ENCODE measurements at regions not wholly inside any gene's neighbourhood (a gene's known extent, or its start where the extent isn't known, plus 50 kb on each side); places are given as distances from the start of the nearest gene placed in this dataset.
"Not testable (repeated sequence)": the region's sequence is repeated elsewhere in the genome, so short reads cannot be mapped to it uniquely, and the experiment has no call there.

GRCh38 chr14:43369710-43370564 is 1137.1 kb downstream of the FSCB start:
- DNase-seq, result no peak

GRCh38 chr14:43362586-43362985 is 1144.5 kb downstream of the FSCB start:
- no peak for DNase-seq

GRCh38 chr14:43361751-43362150 is 1145.3 kb downstream of the FSCB start:
- no peak for DNase-seq

GRCh38 chr14:43360239-43360638 is 1146.8 kb downstream of the FSCB start:
- no peak for DNase-seq

GRCh38 chr14:43359317-43359716 is 1147.8 kb downstream of the FSCB start:
- DNase-seq, result no peak

GRCh38 chr14:43356979-43357545 is 1150.0 kb downstream of the FSCB start:
- DNase-seq, result no peak

- no peak for DNase-seq
Observed at GRCh38 chr14:43356382-43356781, 1150.7 kb downstream of the FSCB start.

- no peak for DNase-seq
Observed at GRCh38 chr14:43341921-43342320, 1165.2 kb downstream of the FSCB start.

- no peak for DNase-seq
Observed at GRCh38 chr14:43338713-43339112, 1168.4 kb downstream of the FSCB start.

GRCh38 chr14:43336351-43336750 is 1170.7 kb downstream of the FSCB start:
- no peak for DNase-seq

GRCh38 chr14:43326501-43327407 is 1180.3 kb downstream of the FSCB start:
- DNase-seq, result not testable (repeated sequence)

- no peak for DNase-seq
Observed at GRCh38 chr14:43316427-43316826, 1190.7 kb downstream of the FSCB start.

- DNase-seq, result no peak
Observed at GRCh38 chr14:43313719-43314118, 1193.4 kb downstream of the FSCB start.

GRCh38 chr14:43308421-43309110 is 1198.5 kb downstream of the FSCB start:
- DNase-seq, result no peak

- DNase-seq, result no peak
Observed at GRCh38 chr14:43307836-43308235, 1199.2 kb downstream of the FSCB start.

GRCh38 chr14:43306053-43306452 is 1201.0 kb downstream of the FSCB start:
- DNase-seq, result no peak

GRCh38 chr14:43297794-43298193 is 1209.3 kb downstream of the FSCB start:
- no peak for DNase-seq

GRCh38 chr14:43296061-43296460 is 1211.0 kb downstream of the FSCB start:
- DNase-seq, result not testable (repeated sequence)

- no peak for DNase-seq
Observed at GRCh38 chr14:43285575-43285974, 1221.5 kb downstream of the FSCB start.

- no peak for DNase-seq
Observed at GRCh38 chr14:43260056-43260455, 1247.0 kb downstream of the FSCB start.

GRCh38 chr14:43258396-43258795 is 1248.7 kb downstream of the FSCB start:
- DNase-seq, result no peak

- DNase-seq, result not testable (repeated sequence)
Observed at GRCh38 chr14:43256996-43257395, 1250.1 kb downstream of the FSCB start.

- DNase-seq, result no peak
Observed at GRCh38 chr14:43252866-43253265, 1254.2 kb downstream of the FSCB start.

Data from activated CD4-positive, alpha-beta T cell treated with anti-CD3 and anti-CD28 coated beads, Interleukin-2, Interleukin-6, amounts not matched to agents 100 ng/mL and 50 ng/mL, durations not matched to agents 16 hours and 8 hours (primary cell).